HG03342 (cell line): ENCODE measurements at regions not wholly inside any gene's neighbourhood (a gene's known extent, or its start where the extent isn't known, plus 50 kb on each side); places are given as distances from the start of the nearest gene placed in this dataset.

Source experiments
- ATAC-seq: cut with Tn5 transposase; IDR thresholded peaks from one replicate; pipeline ENCODE4 v1.9.1; 2021; ENCODE audit warnings: mild to moderate bottlenecking, moderate library complexity; ENCODE audit not compliant: unreplicated experiment

- no peak for ATAC-seq
These were observed 1639.6 kb upstream of the TENM4 start for GRCh38 chr11:81080476-81080875.

- no peak for ATAC-seq
These were observed 1631.4 kb upstream of the TENM4 start for GRCh38 chr11:81072273-81072672.

- ATAC-seq = no peak
These were observed 1630.8 kb upstream of the TENM4 start for GRCh38 chr11:81071606-81072005.

- peak; percentile 95 for ATAC-seq
These were observed 1630.1 kb upstream of the TENM4 start for GRCh38 chr11:81070948-81071347.

GRCh38 chr11:81059356-81059755 lies 1618.5 kb upstream of the TENM4 start:
- no peak for ATAC-seq

GRCh38 chr11:81052344-81053158 lies 1611.7 kb upstream of the TENM4 start:
- ATAC-seq = no peak

GRCh38 chr11:81039916-81040524 lies 1599.2 kb upstream of the TENM4 start:
- no peak for ATAC-seq

GRCh38 chr11:81036168-81036870 lies 1595.5 kb upstream of the TENM4 start:
- ATAC-seq = no peak

- no peak for ATAC-seq
These were observed 1593.1 kb upstream of the TENM4 start for GRCh38 chr11:81033779-81034540.

- no peak for ATAC-seq
These were observed 1592.1 kb upstream of the TENM4 start for GRCh38 chr11:81032906-81033305.

- no peak for ATAC-seq
These were observed 1589.4 kb upstream of the TENM4 start for GRCh38 chr11:81030186-81030585.

- no peak for ATAC-seq
These were observed 1585.2 kb upstream of the TENM4 start for GRCh38 chr11:81026032-81026431.

- ATAC-seq = no peak
These were observed 1581.2 kb upstream of the TENM4 start for GRCh38 chr11:81022057-81022456.

GRCh38 chr11:81010631-81011030 lies 1569.8 kb upstream of the TENM4 start:
- ATAC-seq = no peak

GRCh38 chr11:81007046-81007445 lies 1566.2 kb upstream of the TENM4 start:
- no peak for ATAC-seq

GRCh38 chr11:81005595-81005994 lies 1564.8 kb upstream of the TENM4 start:
- no peak for ATAC-seq

GRCh38 chr11:81004576-81004975 lies 1563.7 kb upstream of the TENM4 start:
- ATAC-seq = no peak

- no peak for ATAC-seq
These were observed 1561.5 kb upstream of the TENM4 start for GRCh38 chr11:81002374-81002773.

- ATAC-seq = no peak
These were observed 1559.9 kb upstream of the TENM4 start for GRCh38 chr11:81000735-81001134.

GRCh38 chr11:81000334-81000733 lies 1559.5 kb upstream of the TENM4 start:
- ATAC-seq = no peak

- ATAC-seq = no peak
These were observed 1554.7 kb upstream of the TENM4 start for GRCh38 chr11:80995523-80995922.
